NCI-H524 (cell line): ENCODE measurements at regions not wholly inside any gene's neighbourhood (a gene's known extent, or its start where the extent isn't known, plus 50 kb on each side); places are given as distances from the start of the nearest gene placed in this dataset.
A peak's percentile ranks its signal among the peaks of the same experiment; 100 is the strongest.
"Not testable (repeated sequence)": the region's sequence is repeated elsewhere in the genome, so short reads cannot be mapped to it uniquely, and the experiment has no call there.

ENCODE experiments used
- DNase-seq, 2 experiments: peaks; one replicate each; lab custom pipeline; 2025; lab: John Stamatoyannopoulos, UW

- DNase-seq = no peak
Observed at GRCh38 chr17:20941872-20942271, 100.9 kb downstream of the USP22 start.

- peak in 1 of 2 experiments; percentile 67 for DNase-seq
Observed at GRCh38 chr17:20944014-20944865, 98.6 kb downstream of the USP22 start.

GRCh38 chr17:20947708-20948107 lies 95.1 kb downstream of the USP22 start:
- DNase-seq = not testable (repeated sequence)

- DNase-seq = no peak
Observed at GRCh38 chr17:20948984-20949777, 93.6 kb downstream of the USP22 start.
